Naive thymus-derived CD8-positive, alpha-beta T cell (primary cell): ENCODE measurements at regions not wholly inside any gene's neighbourhood (a gene's known extent, or its start where the extent isn't known, plus 50 kb on each side); places are given as distances from the start of the nearest gene placed in this dataset.

Experiments
- ATAC-seq, 2 donors: fragments of 150-1000 bp; cut with Tn5 transposase in 1 of 2; sonication (Bioruptor Pico), chemical (Tn5 transposase) in 1 of 2; 1 replicate in 1 of 2; 2 replicates in 1 of 2; pipeline ENCODE4 v1.10.0; 2021; ENCODE audit warnings: mild to moderate bottlenecking in 2 of 2, moderate library complexity in 2 of 2
- POLR2A ChIA-PET: fragments of 350-600 bp; sonication (Branson Sonifier 250); formaldehyde crosslinking; loops from one replicate; lab custom pipeline; 2021; ENCODE audit warnings: antibody characterized with exemption; lab: Charles Lee
- DNase-seq, 10 donors: peaks; one replicate each; pipeline versions ENCODE4 v3.0.0 to v3.0.0-alpha.2; 2020 to 2022
- H3K27ac Mint-ChIP-seq, 10 donors: one replicate each; pipeline ENCODE4 v1.8.0; 2020 to 2022; ENCODE audit warnings: mild to moderate bottlenecking in 10 of 10, mixed read lengths in 10 of 10, moderate library complexity in 4 of 10, inconsistent platforms in 1 of 10
- H3K27me3 Mint-ChIP-seq, 5 donors: one replicate each; pipeline ENCODE4 v1.8.0; 2021 to 2022; ENCODE audit warnings: mixed read lengths in 5 of 5
- H3K36me3 Mint-ChIP-seq, 3 donors: one replicate each; pipeline ENCODE4 v1.8.0; 2020 to 2022; ENCODE audit warnings: mixed read lengths in 3 of 3, mild to moderate bottlenecking in 2 of 3, inconsistent platforms in 1 of 3
- H3K4me1 Mint-ChIP-seq, 4 donors: one replicate each; pipeline ENCODE4 v1.8.0; 2021 to 2022; ENCODE audit warnings: mixed read lengths in 4 of 4
- H3K4me3 Mint-ChIP-seq, 10 donors: one replicate each; pipeline ENCODE4 v1.8.0; 2020 to 2022; ENCODE audit warnings: mild to moderate bottlenecking in 10 of 10, mixed read lengths in 10 of 10, moderate library complexity in 6 of 10, inconsistent platforms in 1 of 10
- H3K9me3 Mint-ChIP-seq, 9 donors: one replicate each; pipeline ENCODE4 v1.8.0; 2020 to 2022; ENCODE audit warnings: mixed read lengths in 9 of 9, mild to moderate bottlenecking in 3 of 9, inconsistent platforms in 1 of 9, moderate library complexity in 1 of 9

GRCh38 chr5:143671021-143671420, 140.9 kb upstream of the HMHB1 start:
- H3K4me3 Mint-ChIP-seq = no peak overlapping the region

GRCh38 chr5:143665866-143666265, 146.1 kb upstream of the HMHB1 start:
- peaks cover 0 to 7% (median 0%) of the 10 kb centered on the region in 5 donors for H3K27me3 Mint-ChIP-seq
- H3K36me3 Mint-ChIP-seq = peaks cover 0 to 8% (median 0%) of the 10 kb centered on the region in 3 donors
- POLR2A ChIA-PET = no interaction called here
- no peak overlapping the region for H3K27ac Mint-ChIP-seq
- H3K9me3 Mint-ChIP-seq = peaks cover 0 to 10% (median 0%) of the 10 kb centered on the region in 9 donors
- no peak overlapping the region for H3K4me3 Mint-ChIP-seq
- H3K4me1 Mint-ChIP-seq = no peaks in the 10 kb centered on the region
- ATAC-seq (no peak), DNase-seq (no peak)

More at GRCh38 chr5:143671021-143671420, 140.9 kb upstream of the HMHB1 start:
- peaks cover 0 to 13% (median 0%) of the 10 kb centered on the region in 9 donors for H3K9me3 Mint-ChIP-seq
- H3K36me3 Mint-ChIP-seq = peaks cover 0 to 8% (median 0%) of the 10 kb centered on the region in 3 donors
- peaks cover 0 to 8% (median 0%) of the 10 kb centered on the region in 5 donors for H3K27me3 Mint-ChIP-seq
- no peak for DNase-seq
- ATAC-seq = no peak
- H3K4me1 Mint-ChIP-seq = no peaks in the 10 kb centered on the region
- POLR2A ChIA-PET = no interaction called here
- no peak overlapping the region for H3K27ac Mint-ChIP-seq

- H3K27me3 Mint-ChIP-seq = peaks cover 0 to 4% (median 0%) of the 10 kb centered on the region in 5 donors
- no peak overlapping the region for H3K4me3 Mint-ChIP-seq
- no peaks in the 10 kb centered on the region for H3K36me3 Mint-ChIP-seq
- no peaks in the 10 kb centered on the region for H3K9me3 Mint-ChIP-seq
- H3K4me1 Mint-ChIP-seq = no peaks in the 10 kb centered on the region
- no peak overlapping the region for H3K27ac Mint-ChIP-seq
- no peak for DNase-seq
- POLR2A ChIA-PET = no interaction called here
- no peak for ATAC-seq
These were observed 147.3 kb upstream of the HMHB1 start for GRCh38 chr5:143664623-143665022.

- ATAC-seq (no peak), DNase-seq (no peak)
- Mint-ChIP-seq H3K9me3 (no peaks in the 10 kb centered on the region), H3K27ac (no peak overlapping the region), H3K4me1 (no peaks in the 10 kb centered on the region), H3K27me3 (peaks cover 0 to 4% (median 0%) of the 10 kb centered on the region in 5 donors), H3K4me3 (no peak overlapping the region), H3K36me3 (no peaks in the 10 kb centered on the region)
- POLR2A ChIA-PET = no interaction called here
These were observed 148.1 kb upstream of the HMHB1 start for GRCh38 chr5:143663872-143664271.

- no peaks in the 10 kb centered on the region for H3K9me3 Mint-ChIP-seq
- no peaks in the 10 kb centered on the region for H3K36me3 Mint-ChIP-seq
- no peak overlapping the region for H3K4me3 Mint-ChIP-seq
- ATAC-seq = no peak
- H3K27me3 Mint-ChIP-seq = peaks cover 0 to 4% (median 0%) of the 10 kb centered on the region in 5 donors
- H3K4me1 Mint-ChIP-seq = no peaks in the 10 kb centered on the region
- no peak overlapping the region for H3K27ac Mint-ChIP-seq
- DNase-seq = no peak
- POLR2A ChIA-PET = no interaction called here
These were observed 149.9 kb upstream of the HMHB1 start for GRCh38 chr5:143662020-143662419.

- no peak for ATAC-seq
These were observed 151.3 kb upstream of the HMHB1 start for GRCh38 chr5:143660625-143661024.

GRCh38 chr5:143659599-143660238, 152.2 kb upstream of the HMHB1 start:
- Mint-ChIP-seq H3K27me3 (peaks cover 0 to 4% (median 0%) of the 10 kb centered on the region in 5 donors), H3K9me3 (no peaks in the 10 kb centered on the region), H3K36me3 (no peaks in the 10 kb centered on the region), H3K4me1 (no peaks in the 10 kb centered on the region), H3K27ac (no peak overlapping the region), H3K4me3 (no peak overlapping the region)
- DNase-seq (no peak), ATAC-seq (no peak)
- POLR2A ChIA-PET = no interaction called here

More at GRCh38 chr5:143660625-143661024, 151.3 kb upstream of the HMHB1 start:
- no peaks in the 10 kb centered on the region for H3K36me3 Mint-ChIP-seq
- peaks cover 0 to 4% (median 0%) of the 10 kb centered on the region in 5 donors for H3K27me3 Mint-ChIP-seq
- no peak for DNase-seq
- no peak overlapping the region for H3K4me3 Mint-ChIP-seq
- no peaks in the 10 kb centered on the region for H3K9me3 Mint-ChIP-seq
- H3K27ac Mint-ChIP-seq = no peak overlapping the region
- no peaks in the 10 kb centered on the region for H3K4me1 Mint-ChIP-seq
- POLR2A ChIA-PET = no interaction called here

- POLR2A ChIA-PET = no interaction called here
These were observed 153.0 kb upstream of the HMHB1 start for GRCh38 chr5:143658956-143659355.

GRCh38 chr5:143657647-143658285, 154.2 kb upstream of the HMHB1 start:
- Mint-ChIP-seq H3K4me3 (no peak overlapping the region), H3K27ac (no peak overlapping the region), H3K27me3 (peaks cover 0 to 5% (median 0%) of the 10 kb centered on the region in 5 donors), H3K4me1 (no peaks in the 10 kb centered on the region), H3K36me3 (no peaks in the 10 kb centered on the region), H3K9me3 (peaks cover 0 to 2% (median 0%) of the 10 kb centered on the region in 9 donors)
- POLR2A ChIA-PET = no interaction called here
- DNase-seq (no peak), ATAC-seq (no peak)

More at GRCh38 chr5:143658956-143659355, 153.0 kb upstream of the HMHB1 start:
- H3K27ac Mint-ChIP-seq = no peak overlapping the region
- no peak for DNase-seq
- H3K27me3 Mint-ChIP-seq = peaks cover 0 to 3% (median 0%) of the 10 kb centered on the region in 5 donors
- no peak overlapping the region for H3K4me3 Mint-ChIP-seq
- no peaks in the 10 kb centered on the region for H3K4me1 Mint-ChIP-seq
- ATAC-seq = no peak
- H3K36me3 Mint-ChIP-seq = no peaks in the 10 kb centered on the region
- no peaks in the 10 kb centered on the region for H3K9me3 Mint-ChIP-seq

GRCh38 chr5:143653766-143654282, 158.1 kb upstream of the HMHB1 start:
- Mint-ChIP-seq H3K4me3 (no peak overlapping the region), H3K27me3 (peaks cover 0 to 6% (median 0%) of the 10 kb centered on the region in 5 donors), H3K27ac (no peak overlapping the region), H3K9me3 (peaks cover 0 to 2% (median 0%) of the 10 kb centered on the region in 9 donors), H3K36me3 (no peaks in the 10 kb centered on the region), H3K4me1 (no peaks in the 10 kb centered on the region)
- ATAC-seq (no peak), DNase-seq (no peak)
- POLR2A ChIA-PET = no interaction called here

- H3K9me3 Mint-ChIP-seq = peaks cover 0 to 2% (median 0%) of the 10 kb centered on the region in 9 donors
- no peak for ATAC-seq
- H3K4me3 Mint-ChIP-seq = no peak overlapping the region
- H3K27me3 Mint-ChIP-seq = peaks cover 0 to 6% (median 0%) of the 10 kb centered on the region in 5 donors
- H3K27ac Mint-ChIP-seq = no peak overlapping the region
- no peaks in the 10 kb centered on the region for H3K36me3 Mint-ChIP-seq
- no peaks in the 10 kb centered on the region for H3K4me1 Mint-ChIP-seq
- DNase-seq = no peak
- POLR2A ChIA-PET = no interaction called here
These were observed 158.7 kb upstream of the HMHB1 start for GRCh38 chr5:143653256-143653655.

GRCh38 chr5:143652108-143652700, 159.8 kb upstream of the HMHB1 start:
- DNase-seq (no peak), ATAC-seq (no peak)
- H3K4me1 Mint-ChIP-seq = no peaks in the 10 kb centered on the region
- H3K4me3 Mint-ChIP-seq = no peak overlapping the region
- peaks cover 0 to 2% (median 0%) of the 10 kb centered on the region in 9 donors for H3K9me3 Mint-ChIP-seq
- POLR2A ChIA-PET = no interaction called here
- H3K27ac Mint-ChIP-seq = no peak overlapping the region
- H3K36me3 Mint-ChIP-seq = no peaks in the 10 kb centered on the region
- H3K27me3 Mint-ChIP-seq = peaks cover 0 to 6% (median 0%) of the 10 kb centered on the region in 5 donors
